WTC11 (cell line): ENCODE measurements at regions not wholly inside any gene's neighbourhood (a gene's known extent, or its start where the extent isn't known, plus 50 kb on each side); places are given as distances from the start of the nearest gene placed in this dataset.

Experiments used
- ATAC-seq: fragments of 200-7000 bp; cut with Tn5 transposase; 2 replicates; pipeline ENCODE4 v1.10.0; 2021; ENCODE audit warnings: mild to moderate bottlenecking, moderate library complexity
- CTCF ChIA-PET: fragments of 300-600 bp; sonication (Branson Sonifier 250); formaldehyde crosslinking; loops from one replicate; lab custom pipeline; 2021; ENCODE audit warnings: antibody characterized with exemption; lab: Charles Lee
- POLR2A ChIA-PET: fragments of 350-600 bp; sonication (Branson Sonifier 250); formaldehyde crosslinking; loops from one replicate; lab custom pipeline; 2021; ENCODE audit warnings: antibody characterized with exemption; lab: Charles Lee
- DNase-seq: peaks from one replicate; pipeline ENCODE4 v3.0.0; 2021; ENCODE audit warnings: low spot score
- H3K27ac Mint-ChIP-seq: 2 replicates; pipeline ENCODE4 v1.8.0; 2021; ENCODE audit warnings: mixed read lengths
- H3K27me3 Mint-ChIP-seq: 2 replicates; pipeline ENCODE4 v1.8.0; 2021; ENCODE audit warnings: low read depth, mild to moderate bottlenecking, moderate library complexity, mixed read lengths
- H3K36me3 Mint-ChIP-seq: 2 replicates; pipeline ENCODE4 v1.8.0; 2021; ENCODE audit warnings: mixed read lengths
- H3K4me1 Mint-ChIP-seq: 2 replicates; pipeline ENCODE4 v1.8.0; 2022; ENCODE audit warnings: mixed read lengths
- H3K4me3 Mint-ChIP-seq: 2 replicates; pipeline ENCODE4 v1.8.0; 2021; ENCODE audit warnings: mild to moderate bottlenecking, moderate library complexity, mixed read lengths
- H3K9me3 Mint-ChIP-seq: 2 replicates; pipeline ENCODE4 v1.8.0; 2021; ENCODE audit warnings: mixed read lengths
- AFF4 ChIP-seq: sonication (generic); formaldehyde crosslinking; IDR thresholded peaks from 2 replicates; pipeline ENCODE4 v1.8.1; 2023; ENCODE audit warnings: mild to moderate bottlenecking, missing genetic modification reagents, borderline replicate concordance
- ATF1 ChIP-seq: sonication (generic); formaldehyde crosslinking; IDR thresholded peaks from 2 replicates; pipeline ENCODE4 v1.8.1; 2023; ENCODE audit warnings: mild to moderate bottlenecking, moderate library complexity, missing genetic modification reagents
- CBFB ChIP-seq: sonication (generic); formaldehyde crosslinking; IDR thresholded peaks from 2 replicates; pipeline ENCODE4 v1.8.1; 2022; ENCODE audit warnings: mild to moderate bottlenecking, low read depth, missing genetic modification reagents
- CREM ChIP-seq: sonication (generic); formaldehyde crosslinking; IDR thresholded peaks from 2 replicates; pipeline ENCODE4 v1.8.1; 2022; ENCODE audit warnings: mild to moderate bottlenecking, missing genetic modification reagents, moderate library complexity
- ELF4 ChIP-seq: sonication (generic); formaldehyde crosslinking; IDR thresholded peaks from 2 replicates; pipeline ENCODE4 v1.8.1; 2022; ENCODE audit warnings: low read depth, mild to moderate bottlenecking, moderate library complexity, missing genetic modification reagents
- ETV6 ChIP-seq: sonication (generic); formaldehyde crosslinking; IDR thresholded peaks from 2 replicates; pipeline ENCODE4 v1.8.1; 2022; ENCODE audit warnings: mild to moderate bottlenecking, missing genetic modification reagents
- FOXP1 ChIP-seq: sonication (generic); formaldehyde crosslinking; IDR thresholded peaks from 2 replicates; pipeline ENCODE4 v1.8.0; 2022; ENCODE audit warnings: missing genetic modification reagents, mild to moderate bottlenecking, moderate library complexity, borderline replicate concordance
- GTF2I ChIP-seq: fragments of 250-450 bp; sonication (Bioruptor Pico); conservative IDR thresholded peaks from 2 replicates; pipeline ENCODE4 v1.4.0; 2021; ENCODE audit warnings: mild to moderate bottlenecking
- HMGA2 ChIP-seq: fragments of 250-450 bp; sonication (Bioruptor Pico); IDR thresholded peaks from 2 replicates; pipeline ENCODE4 v1.4.0; 2021; ENCODE audit warnings: mild to moderate bottlenecking, moderate library complexity
- MXD4 ChIP-seq: fragments of 250-450 bp; sonication (Bioruptor Pico); IDR thresholded peaks from 2 replicates; pipeline ENCODE4 v1.8.0; 2021; ENCODE audit warnings: mild to moderate bottlenecking, moderate library complexity, borderline replicate concordance
- NFATC4 ChIP-seq: fragments of 250-450 bp; sonication (Bioruptor Pico); IDR thresholded peaks from 2 replicates; pipeline ENCODE4 v1.9.0; 2021; ENCODE audit warnings: mild to moderate bottlenecking
- OVOL2 ChIP-seq: fragments of 250-450 bp; sonication (Bioruptor Pico); IDR thresholded peaks from 2 replicates; pipeline ENCODE4 v1.9.0; 2021; ENCODE audit warnings: mild to moderate bottlenecking, borderline replicate concordance
- PRRX2 ChIP-seq: fragments of 250-450 bp; sonication (Bioruptor Pico); IDR thresholded peaks from 2 replicates; pipeline ENCODE4 v1.8.0; 2021; ENCODE audit warnings: mild to moderate bottlenecking
- RELA ChIP-seq: sonication (generic); formaldehyde crosslinking; IDR thresholded peaks from 2 replicates; pipeline ENCODE4 v1.8.1; 2022; ENCODE audit warnings: missing genetic modification reagents, mild to moderate bottlenecking, borderline replicate concordance
- SMAD3 ChIP-seq: sonication (generic); formaldehyde crosslinking; IDR thresholded peaks from 2 replicates; pipeline ENCODE4 v1.8.0; 2022; ENCODE audit warnings: missing genetic modification reagents, mild to moderate bottlenecking, borderline replicate concordance
- SP1 ChIP-seq: sonication (generic); formaldehyde crosslinking; conservative IDR thresholded peaks from 2 replicates; pipeline ENCODE4 v1.8.1; 2022; ENCODE audit warnings: missing genetic modification reagents
- TEAD1 ChIP-seq: sonication (generic); formaldehyde crosslinking; IDR thresholded peaks from 2 replicates; pipeline ENCODE4 v1.8.0; 2022; ENCODE audit warnings: mild to moderate bottlenecking, missing genetic modification reagents
- ZBTB21 ChIP-seq: sonication (generic); formaldehyde crosslinking; IDR thresholded peaks from 2 replicates; pipeline ENCODE4 v1.8.1; 2023; ENCODE audit warnings: mild to moderate bottlenecking, missing genetic modification reagents, borderline replicate concordance
- ZNF138 ChIP-seq: sonication (generic); formaldehyde crosslinking; conservative IDR thresholded peaks from 2 replicates; pipeline ENCODE4 v1.8.1; 2022; ENCODE audit warnings: mild to moderate bottlenecking, moderate library complexity, missing genetic modification reagents
- ZNF281 ChIP-seq: sonication (generic); formaldehyde crosslinking; IDR thresholded peaks from 2 replicates; pipeline ENCODE4 v1.8.0; 2023; ENCODE audit warnings: mild to moderate bottlenecking, missing genetic modification reagents
- ZNF317 ChIP-seq: sonication (generic); formaldehyde crosslinking; IDR thresholded peaks from 2 replicates; pipeline ENCODE4 v1.8.1; 2023; ENCODE audit warnings: low read depth, mild to moderate bottlenecking, moderate library complexity, missing genetic modification reagents, borderline replicate concordance
- ZNF416 ChIP-seq: fragments of 250-450 bp; sonication (Bioruptor Pico); IDR thresholded peaks from 2 replicates; pipeline ENCODE4 v1.9.0; 2021; ENCODE audit warnings: mild to moderate bottlenecking, inconsistent platforms
- TF ChIP-seq, protein P1 (sequence below): sonication (generic); formaldehyde crosslinking; IDR thresholded peaks from 2 replicates; pipeline ENCODE4 v1.8.0; 2022; ENCODE audit warnings: mild to moderate bottlenecking, missing genetic modification reagents
- TF ChIP-seq, protein P2 (sequence below): sonication (generic); formaldehyde crosslinking; IDR thresholded peaks from 2 replicates; pipeline ENCODE4 v1.8.1; 2023; ENCODE audit warnings: mild to moderate bottlenecking, missing genetic modification reagents

GRCh38 chr9:90735952-90736351 lies 65.7 kb upstream of the SYK start:
- Mint-ChIP-seq H3K36me3 (peaks cover 35% of the 10 kb centered on the region), H3K27me3 (peaks cover 9% of the 10 kb centered on the region), H3K4me3 (no peak overlapping the region), H3K27ac (no peak overlapping the region), H3K9me3 (peaks cover 57% of the 10 kb centered on the region), H3K4me1 (peaks cover 2% of the 10 kb centered on the region; the same call in 1 of the 2 replicates)
- DNase-seq, result no peak
- TF ChIP-seq, protein P1, sequence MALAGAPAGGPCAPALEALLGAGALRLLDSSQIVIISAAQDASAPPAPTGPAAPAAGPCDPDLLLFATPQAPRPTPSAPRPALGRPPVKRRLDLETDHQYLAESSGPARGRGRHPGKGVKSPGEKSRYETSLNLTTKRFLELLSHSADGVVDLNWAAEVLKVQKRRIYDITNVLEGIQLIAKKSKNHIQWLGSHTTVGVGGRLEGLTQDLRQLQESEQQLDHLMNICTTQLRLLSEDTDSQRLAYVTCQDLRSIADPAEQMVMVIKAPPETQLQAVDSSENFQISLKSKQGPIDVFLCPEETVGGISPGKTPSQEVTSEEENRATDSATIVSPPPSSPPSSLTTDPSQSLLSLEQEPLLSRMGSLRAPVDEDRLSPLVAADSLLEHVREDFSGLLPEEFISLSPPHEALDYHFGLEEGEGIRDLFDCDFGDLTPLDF (CRISPR knock-in tag), result no peak
- TF ChIP-seq RELA (CRISPR knock-in tag), result no peak
- no peak for TF ChIP-seq NFATC4 (CRISPR knock-in tag)
- no peak for TF ChIP-seq CREM (CRISPR knock-in tag)
- TF ChIP-seq TEAD1 (CRISPR knock-in tag), result no peak
- TF ChIP-seq GTF2I, result no peak
- no peak for TF ChIP-seq PRRX2 (CRISPR knock-in tag)
- TF ChIP-seq, protein P2, sequence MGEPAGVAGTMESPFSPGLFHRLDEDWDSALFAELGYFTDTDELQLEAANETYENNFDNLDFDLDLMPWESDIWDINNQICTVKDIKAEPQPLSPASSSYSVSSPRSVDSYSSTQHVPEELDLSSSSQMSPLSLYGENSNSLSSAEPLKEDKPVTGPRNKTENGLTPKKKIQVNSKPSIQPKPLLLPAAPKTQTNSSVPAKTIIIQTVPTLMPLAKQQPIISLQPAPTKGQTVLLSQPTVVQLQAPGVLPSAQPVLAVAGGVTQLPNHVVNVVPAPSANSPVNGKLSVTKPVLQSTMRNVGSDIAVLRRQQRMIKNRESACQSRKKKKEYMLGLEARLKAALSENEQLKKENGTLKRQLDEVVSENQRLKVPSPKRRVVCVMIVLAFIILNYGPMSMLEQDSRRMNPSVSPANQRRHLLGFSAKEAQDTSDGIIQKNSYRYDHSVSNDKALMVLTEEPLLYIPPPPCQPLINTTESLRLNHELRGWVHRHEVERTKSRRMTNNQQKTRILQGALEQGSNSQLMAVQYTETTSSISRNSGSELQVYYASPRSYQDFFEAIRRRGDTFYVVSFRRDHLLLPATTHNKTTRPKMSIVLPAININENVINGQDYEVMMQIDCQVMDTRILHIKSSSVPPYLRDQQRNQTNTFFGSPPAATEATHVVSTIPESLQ (CRISPR knock-in tag), result no peak
- no peak for TF ChIP-seq MXD4
- no peak for TF ChIP-seq ATF1 (CRISPR knock-in tag)
- no peak for TF ChIP-seq ETV6 (CRISPR knock-in tag)
- TF ChIP-seq ZNF416 (CRISPR knock-in tag), result no peak
- TF ChIP-seq OVOL2, result no peak
- no peak for ATAC-seq
- POLR2A ChIA-PET, result no interaction called here
- CTCF ChIA-PET, result no interaction called here

DNA sequence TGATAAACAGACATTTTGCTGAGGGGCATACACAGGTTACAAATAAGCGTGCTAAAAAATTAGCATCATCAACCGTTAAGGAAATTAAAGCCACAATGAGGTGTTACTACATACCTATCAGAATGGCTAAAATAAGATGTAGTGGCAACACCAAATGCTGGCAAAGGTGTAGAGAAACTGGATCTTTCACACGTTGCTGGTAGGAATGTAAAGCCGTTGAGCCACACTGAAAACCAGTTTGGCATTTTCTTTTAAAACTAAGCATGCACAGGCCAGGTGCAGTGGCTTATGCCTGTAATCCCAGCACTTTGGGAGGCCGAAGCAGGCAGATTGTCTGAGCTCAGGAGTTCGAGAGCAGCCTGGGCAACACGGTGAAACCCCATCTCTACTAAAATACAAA lies 67.0 kb upstream of the SYK start:
- ATAC-seq, result no peak
- H3K27ac Mint-ChIP-seq, result no peak overlapping the region
- no peak overlapping the region for H3K4me3 Mint-ChIP-seq
- H3K9me3 Mint-ChIP-seq, result peaks cover 52% of the 10 kb centered on the region
- H3K36me3 Mint-ChIP-seq, result peaks cover 22% of the 10 kb centered on the region
- no peak for TF ChIP-seq SMAD3 (CRISPR knock-in tag)
- no peak for TF ChIP-seq SP1 (CRISPR knock-in tag)
- TF ChIP-seq CREM (CRISPR knock-in tag), result no peak
- no peaks in the 10 kb centered on the region for H3K4me1 Mint-ChIP-seq
- ChIA-PET POLR2A (no interaction called here), CTCF (no interaction called here)
- H3K27me3 Mint-ChIP-seq, result peaks cover 2% of the 10 kb centered on the region; the same call in 1 of the 2 replicates
- DNase-seq, result no peak

DNA sequence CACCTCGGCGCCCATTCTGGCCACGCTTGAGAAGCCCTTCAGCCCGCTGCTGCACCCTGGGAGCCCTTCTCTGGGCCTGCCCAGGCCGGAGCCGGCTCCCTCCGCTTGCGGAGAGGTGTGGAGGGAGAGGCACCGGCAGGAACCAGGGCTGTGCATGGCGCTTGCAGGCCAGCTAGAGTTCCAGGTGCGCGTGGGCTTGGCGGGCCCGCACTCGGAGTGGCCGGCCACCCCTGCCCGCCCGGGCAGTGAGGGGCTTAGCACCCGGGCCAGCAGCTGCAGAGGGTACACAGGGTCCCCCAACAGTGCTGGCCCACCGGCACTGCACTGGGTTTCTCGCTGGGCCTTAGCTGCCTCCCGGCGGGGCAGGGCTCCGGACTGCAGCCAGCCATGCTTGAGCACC lies 72.3 kb upstream of the SYK start:
- ChIA-PET CTCF (no interaction called here), POLR2A (no interaction called here)
- DNase-seq (no peak), ATAC-seq (no peak)
- Mint-ChIP-seq H3K36me3 (no peaks in the 10 kb centered on the region; the same call in 1 of the 2 replicates), H3K27ac (no peak overlapping the region), H3K4me1 (no peaks in the 10 kb centered on the region), H3K9me3 (peaks cover 16% of the 10 kb centered on the region), H3K27me3 (no peaks in the 10 kb centered on the region; the same call in 1 of the 2 replicates), H3K4me3 (no peak overlapping the region)
- TF ChIP-seq GTF2I, result no peak
- no peak for TF ChIP-seq ZNF317
- no peak for TF ChIP-seq OVOL2
- TF ChIP-seq SMAD3 (CRISPR knock-in tag), result no peak
- TF ChIP-seq ZBTB21, result no peak
- TF ChIP-seq CBFB, result no peak
- TF ChIP-seq ZNF281 (CRISPR knock-in tag), result no peak
- no peak for TF ChIP-seq HMGA2
- TF ChIP-seq FOXP1 (CRISPR knock-in tag), result no peak
- TF ChIP-seq ELF4 (CRISPR knock-in tag), result no peak
- TF ChIP-seq ZNF138, result no peak
- TF ChIP-seq AFF4 (CRISPR knock-in tag), result no peak
- TF ChIP-seq CREM (CRISPR knock-in tag), result no peak
